Ramos (cell line): ENCODE measurements at regions not wholly inside any gene's neighbourhood (a gene's known extent, or its start where the extent isn't known, plus 50 kb on each side); places are given as distances from the start of the nearest gene placed in this dataset.

Experiments
- in situ Hi-C: fragments of 300-500 bp; cut with MboI; formaldehyde crosslinking; loops from one replicate; pipeline ENCODE4 v1.14.3; 2022; ENCODE audit warnings: low sequenced_read_pairs; ENCODE audit not compliant: unreplicated experiment

- in situ Hi-C loops, result no loop called here
Measured at GRCh38 chr5:74430631-74431289, 209.8 kb downstream of the ENC1 start.

- in situ Hi-C loops, result no loop called here
Measured at GRCh38 chr5:74429495-74429894, 211.0 kb downstream of the ENC1 start.

- in situ Hi-C loops, result no loop called here
Measured at GRCh38 chr5:74428876-74429275, 211.7 kb downstream of the ENC1 start.

GRCh38 chr5:74428275-74428674 lies 212.3 kb downstream of the ENC1 start:
- in situ Hi-C loops, result no loop called here

- in situ Hi-C loops, result no loop called here
Measured at GRCh38 chr5:74426506-74426905, 214.0 kb downstream of the ENC1 start.

GRCh38 chr5:74424162-74424868 lies 216.2 kb downstream of the ENC1 start:
- in situ Hi-C loops, result no loop called here

GRCh38 chr5:74423383-74423782 lies 217.1 kb downstream of the ENC1 start:
- in situ Hi-C loops, result no loop called here

- in situ Hi-C loops, result no loop called here
Measured at GRCh38 chr5:74422671-74423070, 217.9 kb downstream of the ENC1 start.

GRCh38 chr5:74422030-74422429 lies 218.5 kb downstream of the ENC1 start:
- in situ Hi-C loops, result no loop called here

GRCh38 chr5:74421377-74421776 lies 219.2 kb downstream of the ENC1 start:
- in situ Hi-C loops, result no loop called here

- in situ Hi-C loops, result no loop called here
Measured at GRCh38 chr5:74420947-74421346, 219.6 kb downstream of the ENC1 start.

GRCh38 chr5:74420220-74420619 lies 220.3 kb downstream of the ENC1 start:
- in situ Hi-C loops, result no loop called here

GRCh38 chr5:74419468-74419867 lies 221.1 kb downstream of the ENC1 start:
- in situ Hi-C loops, result no loop called here

- in situ Hi-C loops, result no loop called here
Measured at GRCh38 chr5:74418709-74419108, 221.8 kb downstream of the ENC1 start.

GRCh38 chr5:74418261-74418660 lies 222.3 kb downstream of the ENC1 start:
- in situ Hi-C loops, result no loop called here

GRCh38 chr5:74415695-74416102 lies 224.8 kb downstream of the ENC1 start:
- in situ Hi-C loops, result no loop called here

- in situ Hi-C loops, result no loop called here
Measured at GRCh38 chr5:74414228-74414627, 226.3 kb downstream of the ENC1 start.

GRCh38 chr5:74413403-74414048 lies 227.0 kb downstream of the ENC1 start:
- in situ Hi-C loops, result no loop called here

GRCh38 chr5:74412066-74412465 lies 228.5 kb downstream of the ENC1 start:
- in situ Hi-C loops, result no loop called here

- in situ Hi-C loops, result no loop called here
Measured at GRCh38 chr5:74409712-74410111, 230.8 kb downstream of the ENC1 start.

- in situ Hi-C loops, result no loop called here
Measured at GRCh38 chr5:74409166-74409706, 231.3 kb downstream of the ENC1 start.
